ENCODE measurements at regions not wholly inside any gene's neighbourhood (a gene's known extent, or its start where the extent isn't known, plus 50 kb on each side); places are given as distances from the start of the nearest gene placed in this dataset.
"Not testable (repeated sequence)": the region's sequence is repeated elsewhere in the genome, so short reads cannot be mapped to it uniquely, and the experiment has no call there.

DNA sequence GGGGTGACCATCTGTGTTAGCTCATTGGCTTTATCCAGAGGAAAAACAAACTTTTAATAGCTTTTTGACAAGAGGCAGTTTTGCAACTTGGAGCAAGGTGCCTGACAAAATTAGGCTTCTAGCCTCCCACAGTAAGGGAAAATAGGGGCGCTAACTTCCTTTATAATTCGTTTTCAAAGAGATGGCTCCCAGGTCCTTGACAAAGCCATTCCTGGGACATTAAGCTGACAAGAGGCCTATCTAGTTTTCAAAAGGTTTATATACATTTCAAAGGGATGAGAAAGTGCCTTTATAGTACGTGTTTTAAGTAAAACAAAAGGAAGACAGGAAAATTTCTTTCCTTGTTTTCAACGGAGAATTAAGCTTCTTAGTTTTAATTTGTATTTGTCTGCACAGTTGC is 159.4 kb upstream of the GCFC2 start:
- DNase-seq: no peak

DNA sequence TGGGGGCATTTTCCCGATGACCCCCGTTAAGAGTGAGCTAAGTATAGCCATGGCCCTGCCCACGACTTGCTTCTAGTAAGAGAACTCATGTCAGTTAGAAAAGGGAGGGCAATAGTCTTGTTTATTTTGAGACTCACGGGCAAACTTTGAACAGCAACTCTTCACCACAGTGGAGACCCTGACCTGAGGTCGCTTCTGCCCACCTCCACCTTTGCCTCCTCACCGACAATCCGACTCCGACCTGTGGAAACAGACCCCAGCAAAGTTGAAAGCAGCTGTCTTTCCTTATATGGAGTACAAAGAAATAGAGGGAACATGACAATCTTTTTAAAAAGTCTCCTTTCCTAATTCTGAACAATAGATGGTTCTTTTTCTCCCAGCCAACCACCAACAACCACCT is 155.0 kb upstream of the GCFC2 start:
- DNase-seq: no peak

DNA sequence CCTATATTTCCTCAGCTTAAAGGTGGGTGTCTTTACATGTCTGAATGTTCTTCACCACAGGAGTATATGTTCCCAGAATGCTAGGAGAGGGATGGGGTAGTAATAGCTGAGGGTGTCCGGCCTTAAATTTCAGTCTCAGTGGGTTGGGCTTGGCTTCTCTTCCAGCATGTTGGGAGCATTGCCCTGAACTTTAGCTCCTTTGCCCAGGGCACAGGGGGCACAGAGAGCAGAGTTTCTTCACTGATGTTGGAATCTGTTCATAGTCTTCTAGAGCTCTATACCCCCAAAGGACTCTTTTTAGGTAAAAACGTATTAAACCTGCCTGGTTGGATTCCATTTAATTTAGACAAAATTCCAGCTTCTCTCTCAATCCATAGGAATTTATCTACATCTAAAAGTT is 154.4 kb upstream of the GCFC2 start:
- no peak for DNase-seq

DNA sequence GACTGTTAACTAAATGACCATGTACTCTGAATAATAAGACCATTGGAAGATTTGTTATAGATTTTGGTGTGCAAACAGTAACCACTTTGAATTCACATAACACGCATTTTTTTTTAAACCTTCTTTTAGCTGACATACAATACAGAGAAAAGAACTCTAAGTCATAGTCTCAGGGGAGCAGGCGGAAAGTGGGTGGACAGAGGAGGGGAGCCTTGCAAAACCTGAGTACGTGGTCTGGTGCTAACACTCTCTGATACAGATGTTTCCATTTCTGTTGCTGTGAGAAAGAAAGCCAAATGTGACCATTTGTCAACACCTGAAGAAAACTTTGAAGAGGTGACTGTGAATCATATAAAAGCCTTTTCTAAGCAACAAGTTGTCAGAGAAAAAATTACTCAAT is 151.8 kb upstream of the GCFC2 start:
- no peak for DNase-seq

DNA sequence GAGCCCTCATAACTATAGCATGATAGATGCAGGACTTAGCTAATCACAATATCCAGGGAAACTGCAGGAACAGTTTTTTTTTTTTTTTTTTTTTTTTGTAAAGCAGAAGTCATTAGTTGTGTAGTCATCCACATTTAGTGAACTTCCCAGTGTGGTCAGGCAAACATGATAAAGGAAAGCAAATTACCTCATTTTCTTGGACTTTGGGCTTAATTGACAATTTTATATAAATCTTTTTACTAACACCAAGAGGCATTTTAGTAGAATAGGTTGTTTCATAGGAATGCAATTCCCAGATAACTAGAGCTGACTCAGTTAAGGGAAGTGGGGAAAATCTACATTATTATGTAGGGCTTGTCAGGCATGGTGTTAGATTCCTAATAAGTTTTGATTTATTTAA is 142.7 kb upstream of the GCFC2 start:
- no peak for DNase-seq

DNA sequence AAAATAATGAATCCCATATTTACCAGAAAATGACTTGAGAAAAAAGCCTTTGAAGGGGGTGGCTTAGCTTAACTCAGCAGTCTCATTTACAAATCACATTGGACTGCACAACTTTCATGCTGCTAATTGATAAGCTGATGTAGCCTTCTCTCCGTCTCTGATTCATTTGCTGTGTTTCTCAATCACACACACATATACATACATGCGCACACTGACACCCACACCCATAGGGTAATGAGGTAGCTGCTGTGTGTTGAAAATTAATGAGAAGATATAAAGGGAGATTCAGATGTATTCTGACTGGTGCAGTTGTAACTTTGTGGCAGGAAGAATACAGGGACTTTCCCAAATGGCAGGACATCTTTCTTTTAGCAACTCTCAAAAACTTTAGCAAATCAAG is 141.9 kb upstream of the GCFC2 start:
- no peak for DNase-seq

DNA sequence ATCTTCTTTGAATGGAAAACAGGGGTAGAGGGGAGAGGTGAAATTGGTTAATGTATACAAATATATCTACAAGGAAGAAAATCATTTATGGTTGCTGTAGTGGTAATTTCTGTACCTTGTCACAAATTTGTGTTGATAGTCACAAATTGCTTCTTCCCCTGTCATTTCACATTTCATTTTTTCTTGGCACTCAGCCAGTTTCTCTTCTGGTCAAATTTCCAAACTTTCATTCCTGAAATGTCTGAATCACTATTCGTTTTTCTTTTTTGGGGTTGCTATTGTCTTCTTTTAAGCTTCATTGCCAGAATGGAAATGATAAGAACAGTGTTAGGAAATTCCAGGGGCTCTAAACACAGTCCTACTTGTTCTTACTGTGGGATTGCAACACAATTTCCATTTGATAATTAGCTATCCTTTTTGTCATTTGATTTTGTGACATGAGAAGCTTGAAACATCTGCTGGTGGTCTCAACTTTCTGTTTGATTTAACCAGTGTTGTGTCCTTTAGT is 136.0 kb upstream of the GCFC2 start:
- no peak for DNase-seq

DNA sequence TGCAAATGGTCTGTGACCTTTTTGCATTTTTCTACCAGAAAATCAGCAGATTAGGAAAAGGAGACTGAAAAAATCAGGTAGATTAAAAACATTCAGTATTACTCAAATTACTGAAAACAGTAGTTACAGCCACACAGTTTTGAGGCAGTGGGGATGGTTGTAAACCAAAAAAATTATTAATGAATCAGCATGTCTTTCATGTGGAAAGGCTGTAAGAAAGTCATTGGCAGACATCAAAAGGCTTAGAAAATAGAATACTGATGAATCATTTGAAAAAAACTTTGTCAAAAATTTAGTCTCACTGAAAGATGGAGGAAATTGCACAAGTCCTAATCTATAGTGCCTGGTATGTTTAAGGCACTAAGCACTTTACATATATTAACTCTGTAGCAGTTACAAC is 133.9 kb upstream of the GCFC2 start:
- DNase-seq: no peak

DNA sequence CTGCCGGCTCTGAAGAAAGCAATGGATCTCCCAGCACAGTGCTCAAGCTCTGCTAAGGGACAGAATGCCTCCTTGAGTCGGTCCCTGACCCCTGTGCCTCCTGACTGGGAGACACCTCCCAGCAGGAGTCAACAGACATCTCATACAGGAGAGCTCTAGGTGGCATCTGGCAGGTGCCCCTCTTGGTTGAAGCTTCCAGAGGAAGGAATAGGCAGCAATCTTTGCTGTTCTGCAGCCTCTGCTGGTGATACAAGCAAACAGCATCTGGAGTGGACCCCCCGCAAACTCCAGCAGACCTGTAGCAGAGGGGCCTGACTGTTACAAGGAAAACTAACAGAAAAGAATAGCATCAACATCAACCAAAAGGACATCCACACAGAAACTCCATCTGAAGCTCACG is 123.9 kb upstream of the GCFC2 start:
- not testable (repeated sequence) for DNase-seq

DNA sequence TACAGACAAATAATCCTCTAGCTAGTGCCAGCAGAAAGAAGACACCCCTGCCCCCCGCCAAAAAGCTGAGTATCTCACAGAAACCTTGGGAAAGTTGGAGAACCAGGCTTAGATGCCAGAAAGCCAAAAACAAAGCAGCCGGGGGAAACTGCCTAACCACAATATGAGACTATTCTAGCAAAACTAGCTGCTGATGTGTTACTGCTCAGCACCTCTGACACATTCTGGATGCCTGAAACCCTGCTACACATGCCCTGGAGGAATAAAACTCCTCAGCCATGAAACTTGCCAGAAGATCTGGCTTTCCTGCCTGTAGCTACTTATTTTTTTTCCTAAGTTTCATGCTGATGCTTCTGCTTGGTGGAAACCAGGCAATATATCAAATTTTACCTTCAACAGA is 122.7 kb upstream of the GCFC2 start:
- DNase-seq: no peak

DNA sequence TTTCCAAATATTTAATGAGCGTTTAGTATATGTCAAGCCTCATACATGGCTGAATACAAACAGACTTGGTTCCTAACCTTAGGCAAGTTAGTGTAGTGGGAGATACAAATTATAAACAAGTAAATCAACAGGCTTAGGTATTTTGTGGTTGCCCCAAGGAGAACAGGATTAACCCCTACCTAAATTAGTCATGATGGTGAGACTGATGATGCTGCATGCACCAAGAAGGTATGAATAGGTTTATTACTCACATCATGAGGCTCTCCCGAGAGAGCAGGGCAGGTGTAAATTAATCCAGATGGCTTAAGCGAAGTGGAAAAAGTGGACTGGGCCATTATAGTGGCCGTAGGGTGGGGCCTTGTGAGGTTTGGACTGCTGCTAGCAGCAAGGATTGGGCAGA is 118.1 kb upstream of the GCFC2 start:
- DNase-seq: no peak

DNA sequence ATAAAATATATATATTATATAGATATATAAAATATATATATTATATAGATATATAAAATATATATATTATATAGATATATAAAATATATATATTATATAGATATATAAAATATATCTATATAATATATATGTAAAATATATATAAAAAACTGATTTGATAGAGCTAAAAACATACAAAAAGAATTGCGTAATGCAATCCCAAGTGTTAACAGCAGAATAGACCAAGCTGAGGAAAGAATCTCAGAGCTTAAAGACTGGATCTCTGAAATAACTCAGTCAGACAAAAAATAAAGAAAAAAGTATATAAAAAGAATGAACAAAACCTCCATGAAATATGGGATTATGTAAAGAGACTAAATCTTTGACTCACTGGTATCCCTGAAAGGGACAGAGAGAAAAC is 112.8 kb upstream of the GCFC2 start:
- not testable (repeated sequence) for DNase-seq

DNA sequence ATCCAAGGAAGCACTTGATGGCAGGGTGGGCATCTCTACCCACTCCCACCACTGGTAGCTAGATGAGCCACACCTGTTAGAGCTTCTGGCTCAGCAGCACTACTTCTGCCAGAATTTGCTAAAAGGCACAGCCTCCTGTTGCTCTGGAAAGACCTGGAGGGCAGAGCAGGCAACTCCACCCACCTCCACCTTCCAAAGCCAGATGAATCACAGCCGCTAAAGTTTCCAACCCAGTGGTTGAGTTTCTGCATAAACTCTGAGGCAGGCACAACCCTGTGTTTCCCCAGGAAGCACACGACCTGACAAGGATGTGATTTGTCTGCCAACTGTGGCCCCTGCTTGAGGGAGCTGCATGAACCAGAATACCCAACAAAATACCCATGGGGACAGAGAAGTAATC is 111.6 kb upstream of the GCFC2 start:
- DNase-seq: no peak

DNA sequence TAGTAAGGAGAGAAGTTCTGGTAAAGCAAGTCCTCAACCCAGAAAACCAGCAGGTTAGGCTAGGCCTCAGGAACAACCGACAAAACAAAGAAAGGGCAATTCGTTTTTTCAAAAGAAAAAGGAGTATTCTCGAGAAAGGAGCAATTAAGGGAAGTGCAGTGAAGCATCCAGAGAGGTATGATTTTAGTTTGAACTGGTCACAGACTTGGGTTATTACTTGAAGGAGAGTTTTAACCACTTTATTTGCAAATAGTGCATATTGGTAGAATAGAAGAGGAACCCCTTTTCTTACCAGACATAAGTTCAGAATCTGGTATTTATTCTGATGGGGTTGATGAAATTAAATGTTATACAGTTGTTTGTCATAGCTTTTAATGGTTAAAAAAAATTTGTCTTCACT is 110.0 kb upstream of the GCFC2 start:
- DNase-seq: no peak

DNA sequence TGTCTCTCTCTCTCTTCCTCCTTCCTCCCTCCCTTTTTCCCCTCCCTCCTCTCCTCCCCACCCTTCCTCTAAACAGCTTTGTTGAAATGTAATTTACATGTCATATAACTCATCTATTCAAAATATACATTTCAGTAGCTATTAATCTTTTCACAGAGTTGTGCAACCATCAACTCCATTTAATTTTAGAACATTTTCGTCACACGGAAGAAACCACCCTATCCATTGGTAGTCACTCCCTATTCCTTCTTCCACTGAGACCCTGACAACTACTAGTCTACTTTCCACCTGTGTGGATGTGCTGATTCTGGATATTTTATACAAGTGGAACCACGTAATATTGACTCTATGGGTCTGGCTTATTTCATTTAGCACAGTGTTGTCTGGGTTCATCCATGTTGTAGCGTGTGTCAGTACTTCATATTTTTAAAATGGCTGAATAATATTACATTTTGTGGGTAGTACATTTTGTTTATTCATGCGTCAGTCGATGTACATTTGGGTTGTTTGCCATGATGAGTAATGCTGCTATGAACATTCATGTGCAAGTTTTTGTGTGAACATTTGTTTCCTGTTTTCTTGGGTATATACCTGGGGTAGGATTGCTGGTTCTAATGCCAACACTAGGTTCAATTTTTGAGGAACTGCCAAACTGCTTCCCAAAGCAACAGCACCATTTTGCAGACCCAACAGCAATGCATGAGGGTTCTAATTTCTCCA is 100.1 kb upstream of the GCFC2 start:
- DNase-seq: no peak

DNA sequence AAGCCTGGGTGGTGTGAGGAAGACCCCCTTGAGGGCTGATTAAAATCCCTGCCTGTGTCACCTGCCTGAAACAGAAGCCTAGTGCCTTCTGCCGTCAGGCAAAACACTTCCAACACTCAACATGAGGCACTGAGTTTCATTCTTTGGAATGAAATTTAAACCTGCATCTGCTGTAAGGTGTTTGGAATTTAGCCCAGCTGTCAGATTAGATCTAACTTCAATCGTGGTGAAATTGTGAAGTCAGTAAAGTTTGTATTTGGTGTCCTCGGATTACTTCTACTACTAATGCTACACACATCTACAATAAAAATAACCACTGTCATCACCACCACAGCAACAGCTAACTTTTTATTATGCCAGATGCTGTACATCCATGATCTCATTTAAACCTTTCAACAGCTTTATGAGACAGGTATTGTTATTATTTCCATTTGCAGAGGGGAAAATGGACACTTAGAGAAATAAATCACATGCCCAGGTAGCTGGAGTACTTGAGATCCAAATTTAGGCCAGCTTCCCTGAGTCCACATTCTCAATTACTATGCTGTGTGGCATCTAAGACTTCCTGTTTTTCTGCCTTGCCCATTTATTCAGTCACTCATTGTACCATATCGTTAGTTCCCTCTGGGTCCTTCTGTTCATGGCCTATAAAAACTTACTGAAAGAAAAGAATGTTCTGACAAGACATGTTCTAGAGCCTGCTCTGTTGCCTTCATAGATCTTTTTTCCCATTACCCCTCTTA is 98.2 kb upstream of the GCFC2 start:
- DNase-seq: no peak

DNA sequence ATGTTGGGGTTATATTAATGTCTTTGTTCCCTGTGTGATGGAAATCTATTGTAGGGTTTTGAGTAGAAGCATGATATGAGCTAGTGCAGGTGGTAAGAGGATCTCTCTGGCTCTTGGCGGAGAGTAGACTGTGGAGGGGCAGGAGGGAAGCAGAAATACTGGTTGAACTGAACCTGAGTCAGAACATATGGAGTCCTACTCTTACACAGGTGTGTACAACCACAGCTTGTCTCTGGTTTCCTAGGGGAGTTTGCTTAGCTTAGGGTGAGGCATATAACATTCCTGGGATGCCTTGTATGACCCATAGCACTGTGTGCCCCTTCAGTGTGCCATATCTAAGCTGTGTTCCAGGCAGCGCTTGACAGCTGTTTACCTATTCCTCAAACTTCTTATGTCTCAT is 97.3 kb upstream of the GCFC2 start:
- no peak for DNase-seq

DNA sequence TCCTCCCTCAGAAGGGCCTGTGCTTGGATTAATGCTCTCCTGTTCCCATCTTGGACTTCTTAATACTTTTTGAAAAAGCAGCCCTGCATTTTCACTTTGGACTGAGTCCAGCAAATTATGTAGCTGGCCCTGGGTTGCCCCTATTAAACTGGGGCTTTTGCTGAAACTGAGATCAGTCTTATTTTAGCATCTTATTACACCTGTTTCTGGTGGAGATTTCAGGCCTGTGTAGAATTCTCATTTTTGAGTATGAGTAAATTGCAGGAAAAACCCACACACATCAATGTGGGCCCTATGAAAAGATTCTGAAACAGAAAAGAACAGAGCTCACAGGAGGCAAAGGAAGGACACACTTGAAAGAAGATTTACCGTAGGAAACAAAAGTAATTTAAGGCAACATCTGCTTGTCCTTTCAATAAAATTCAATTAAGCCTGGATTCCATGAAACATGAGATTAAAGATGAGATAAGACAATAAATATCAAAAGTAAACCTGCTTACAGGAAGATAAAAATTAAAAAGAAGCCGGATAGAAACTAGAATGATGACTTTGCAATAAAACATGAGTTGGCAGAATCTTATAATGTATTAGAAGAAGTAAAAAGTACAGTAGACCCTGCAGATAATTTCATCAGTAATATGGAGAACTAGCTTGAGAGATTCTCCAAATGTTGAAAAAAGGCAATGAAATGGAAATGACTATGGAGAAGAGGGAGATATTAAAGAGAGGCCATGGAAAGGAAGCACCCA is 90.7 kb upstream of the GCFC2 start:
- DNase-seq: no peak

DNA sequence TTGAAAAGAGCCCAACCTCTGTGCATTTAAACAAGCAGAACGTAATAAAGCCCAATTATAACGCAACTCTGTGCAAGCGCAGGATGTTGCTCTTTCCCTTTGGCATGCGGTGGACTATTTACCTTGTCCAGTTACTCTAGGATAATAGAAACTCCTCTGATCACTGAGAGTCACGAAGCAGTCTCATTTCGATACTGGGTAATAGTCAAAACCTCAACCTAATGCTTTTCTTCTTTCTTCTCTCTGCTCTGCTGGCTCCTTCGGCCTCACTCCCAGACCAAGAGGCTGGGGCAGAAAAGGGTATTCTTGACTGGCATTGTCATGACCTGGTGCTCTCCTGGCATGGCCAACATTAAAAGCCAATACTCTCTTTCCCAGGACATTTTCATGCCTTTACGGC is 89.7 kb upstream of the GCFC2 start:
- no peak for DNase-seq

DNA sequence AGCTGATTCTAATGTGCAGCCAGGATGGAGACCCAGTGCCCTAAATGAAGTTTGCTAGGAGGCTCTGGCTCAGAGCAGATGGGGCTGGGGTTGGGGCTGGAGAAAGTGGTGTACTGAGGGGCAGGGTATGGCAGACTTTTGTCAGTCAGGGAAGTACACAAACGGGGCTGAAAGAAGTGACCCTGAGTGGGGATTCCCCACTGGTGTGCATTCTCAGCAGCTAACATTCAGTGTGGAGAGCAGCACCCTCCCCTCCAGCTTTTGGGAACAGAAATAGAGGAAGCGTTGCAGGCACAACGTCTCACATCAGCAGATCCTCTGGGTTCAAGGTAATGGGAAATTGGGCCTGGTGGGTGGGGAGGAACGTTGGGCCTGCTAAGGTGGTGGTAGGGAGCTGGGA is 89.1 kb upstream of the GCFC2 start:
- no peak for DNase-seq

DNA sequence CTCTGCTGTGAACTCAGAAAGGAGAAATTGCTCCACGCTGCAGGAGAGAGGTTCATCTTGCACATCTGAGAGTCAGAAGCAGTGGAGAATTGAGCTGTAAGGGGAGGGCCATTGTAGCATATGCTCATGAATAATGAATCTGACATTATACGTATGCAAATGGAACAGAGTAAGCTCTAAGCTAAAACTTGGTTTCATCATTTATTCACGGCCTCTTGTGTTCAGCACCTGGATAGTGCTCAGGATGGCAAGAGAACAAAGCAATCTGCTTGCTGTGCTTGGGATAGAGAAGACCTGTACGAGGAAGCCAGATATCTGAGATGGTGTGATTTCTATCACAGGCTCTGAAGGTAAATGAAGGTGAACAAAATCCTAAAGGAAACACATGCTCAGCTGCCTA is 87.9 kb upstream of the GCFC2 start:
- DNase-seq: no peak

DNA sequence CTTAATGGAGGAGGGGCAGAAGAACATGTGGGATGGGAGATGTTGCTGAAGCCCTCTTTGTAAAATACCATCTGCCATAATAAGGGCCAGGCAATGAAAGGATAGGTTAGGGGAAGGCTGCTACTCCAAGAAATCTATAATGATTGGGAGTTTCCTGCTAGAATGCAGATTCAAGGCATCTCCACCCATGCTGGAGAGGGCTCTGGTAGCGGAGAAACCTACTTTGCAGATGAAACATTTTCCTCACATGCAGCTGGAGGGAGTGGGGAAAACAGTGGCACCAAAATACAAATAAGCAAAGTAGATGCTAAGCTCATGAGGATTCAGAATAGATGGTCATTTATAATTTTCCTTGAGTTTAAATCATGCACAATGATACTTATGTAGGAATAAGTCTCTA is 82.3 kb upstream of the GCFC2 start:
- no peak for DNase-seq

DNA sequence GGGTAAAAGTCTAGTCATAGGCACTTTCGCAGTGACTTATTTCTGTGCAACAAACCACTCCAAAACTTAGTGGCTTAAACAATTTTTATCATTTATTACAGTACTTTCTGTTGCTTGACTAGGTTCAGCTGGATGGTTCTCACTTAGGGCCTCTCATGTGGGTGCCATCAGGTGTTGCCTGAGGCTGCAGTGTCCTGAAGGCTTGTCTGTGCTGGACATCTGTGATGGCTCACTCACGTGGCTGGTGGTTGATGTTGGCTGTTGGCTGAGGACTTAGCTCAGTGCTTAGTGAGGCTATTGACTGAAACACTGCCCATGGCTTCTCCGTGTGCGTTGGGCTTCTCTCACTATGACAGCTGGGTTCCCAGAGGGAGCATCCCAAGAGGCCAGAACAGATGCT is 81.4 kb upstream of the GCFC2 start:
- DNase-seq: no peak
